Fibroblast of villous mesenchyme (primary cell): ENCODE measurements at regions not wholly inside any gene's neighbourhood (a gene's known extent, or its start where the extent isn't known, plus 50 kb on each side); places are given as distances from the start of the nearest gene placed in this dataset.

Experiments
- DNase-seq: peaks from one replicate; pipeline ENCODE4 v3.0.0-alpha.2; 2010; ENCODE audit warnings: low read depth
- H3K4me3 ChIP-seq: 2 replicates; pipeline ENCODE4 v1.5.1; 2011; ENCODE audit warnings: low read depth, mild to moderate bottlenecking, low read length
- TF ChIP-seq, protein P1 (sequence below): IDR thresholded peaks from 2 replicates; pipeline ENCODE4 v1.5.1; 2012; ENCODE audit warnings: low read depth, mild to moderate bottlenecking, low read length; ENCODE audit not compliant: insufficient read depth

DNA sequence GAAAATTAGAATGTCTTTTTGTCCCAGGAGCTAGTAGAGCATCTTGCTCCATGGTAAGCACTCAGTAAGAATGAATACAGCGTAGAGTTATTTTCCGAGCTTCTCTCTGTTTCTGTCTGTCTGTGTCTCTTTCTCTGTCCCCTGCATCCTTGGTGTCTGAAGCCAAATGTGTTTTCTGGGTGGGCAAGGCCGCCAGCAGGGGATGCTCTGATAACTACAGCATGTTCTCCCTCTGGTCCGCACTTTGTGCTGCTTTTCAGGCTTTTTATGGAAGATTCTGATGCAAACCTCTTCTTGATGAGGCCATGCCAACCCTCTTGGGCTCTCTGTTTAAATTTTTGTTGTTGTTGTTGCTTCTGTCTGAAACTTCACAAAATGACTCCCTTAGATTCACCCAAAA is 142.8 kb upstream of the UBL3 start:
- TF ChIP-seq, protein P1, sequence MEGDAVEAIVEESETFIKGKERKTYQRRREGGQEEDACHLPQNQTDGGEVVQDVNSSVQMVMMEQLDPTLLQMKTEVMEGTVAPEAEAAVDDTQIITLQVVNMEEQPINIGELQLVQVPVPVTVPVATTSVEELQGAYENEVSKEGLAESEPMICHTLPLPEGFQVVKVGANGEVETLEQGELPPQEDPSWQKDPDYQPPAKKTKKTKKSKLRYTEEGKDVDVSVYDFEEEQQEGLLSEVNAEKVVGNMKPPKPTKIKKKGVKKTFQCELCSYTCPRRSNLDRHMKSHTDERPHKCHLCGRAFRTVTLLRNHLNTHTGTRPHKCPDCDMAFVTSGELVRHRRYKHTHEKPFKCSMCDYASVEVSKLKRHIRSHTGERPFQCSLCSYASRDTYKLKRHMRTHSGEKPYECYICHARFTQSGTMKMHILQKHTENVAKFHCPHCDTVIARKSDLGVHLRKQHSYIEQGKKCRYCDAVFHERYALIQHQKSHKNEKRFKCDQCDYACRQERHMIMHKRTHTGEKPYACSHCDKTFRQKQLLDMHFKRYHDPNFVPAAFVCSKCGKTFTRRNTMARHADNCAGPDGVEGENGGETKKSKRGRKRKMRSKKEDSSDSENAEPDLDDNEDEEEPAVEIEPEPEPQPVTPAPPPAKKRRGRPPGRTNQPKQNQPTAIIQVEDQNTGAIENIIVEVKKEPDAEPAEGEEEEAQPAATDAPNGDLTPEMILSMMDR: no peak
- DNase-seq: no peak
- H3K4me3 ChIP-seq: no peak overlapping the region

DNA sequence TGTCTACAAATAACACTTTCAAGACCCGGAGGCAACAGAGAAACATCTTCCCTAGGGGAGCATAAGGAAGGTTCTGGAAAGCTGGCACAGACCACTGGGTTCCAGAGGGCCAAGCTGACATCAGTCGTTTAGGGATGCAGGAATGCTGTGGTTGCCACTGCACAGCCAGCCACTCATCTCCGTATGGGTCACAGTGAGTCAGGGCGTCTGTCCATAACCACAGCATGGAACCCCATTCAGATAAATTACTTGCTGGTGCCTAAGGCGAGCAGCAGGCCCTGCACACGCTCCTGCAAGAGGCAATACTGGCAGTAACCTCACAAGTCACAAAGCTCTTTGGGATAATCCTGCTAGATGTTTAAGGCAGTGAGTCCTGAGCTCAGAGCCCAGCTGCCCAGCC is 140.9 kb upstream of the UBL3 start:
- TF ChIP-seq, protein P1: no peak
- H3K4me3 ChIP-seq: no peak overlapping the region
- DNase-seq: peak; percentile 41

DNA sequence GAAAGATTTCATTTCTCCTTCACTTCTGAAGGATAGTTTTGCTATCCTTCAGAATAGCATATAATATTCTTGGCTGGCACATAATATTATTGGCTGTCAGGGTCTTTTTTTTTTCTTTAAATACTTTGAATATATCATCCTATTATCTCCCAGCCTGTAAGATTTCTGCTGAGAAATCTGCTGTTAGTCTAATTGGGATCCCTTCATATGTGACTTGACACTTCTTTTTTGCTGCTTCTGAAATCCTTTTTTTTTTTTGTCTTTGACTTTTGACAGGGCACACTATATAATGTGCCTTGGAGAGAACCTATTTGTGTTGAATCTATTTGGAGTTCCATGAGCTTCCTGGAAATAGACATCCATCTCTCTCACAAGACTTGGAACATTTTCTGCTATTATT is 136.9 kb upstream of the UBL3 start:
- DNase-seq: no peak
- H3K4me3 ChIP-seq: no peak overlapping the region
- TF ChIP-seq, protein P1: no peak

- no peak for DNase-seq
- H3K4me3 ChIP-seq: no peak overlapping the region
- TF ChIP-seq, protein P1: no peak
These were observed 129.9 kb upstream of the UBL3 start for GRCh38 chr13:29980339-29980738.

DNA sequence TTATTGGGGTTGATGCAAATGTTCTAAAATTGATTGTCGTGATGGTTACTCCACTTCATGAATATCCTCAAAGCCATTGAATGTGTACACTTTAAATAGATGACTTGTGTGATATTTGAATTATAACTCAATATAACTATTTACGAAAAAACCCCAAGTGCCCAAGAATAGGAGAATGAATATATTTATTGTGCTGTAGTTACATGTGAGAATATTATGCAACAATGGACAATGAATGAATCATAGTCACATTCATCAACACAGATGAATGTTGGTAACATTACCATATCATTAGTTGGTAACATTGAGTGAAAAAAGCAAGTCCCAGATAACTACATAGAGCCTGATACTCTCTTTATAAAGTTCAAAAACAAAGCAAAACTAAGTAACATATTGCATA is 127.8 kb upstream of the UBL3 start:
- H3K4me3 ChIP-seq: no peak overlapping the region
- TF ChIP-seq, protein P1: no peak
- no peak for DNase-seq

- TF ChIP-seq, protein P1: no peak
- DNase-seq: peak; percentile 26
- no peak overlapping the region for H3K4me3 ChIP-seq
These were observed 127.2 kb upstream of the UBL3 start for GRCh38 chr13:29977476-29978120.

DNA sequence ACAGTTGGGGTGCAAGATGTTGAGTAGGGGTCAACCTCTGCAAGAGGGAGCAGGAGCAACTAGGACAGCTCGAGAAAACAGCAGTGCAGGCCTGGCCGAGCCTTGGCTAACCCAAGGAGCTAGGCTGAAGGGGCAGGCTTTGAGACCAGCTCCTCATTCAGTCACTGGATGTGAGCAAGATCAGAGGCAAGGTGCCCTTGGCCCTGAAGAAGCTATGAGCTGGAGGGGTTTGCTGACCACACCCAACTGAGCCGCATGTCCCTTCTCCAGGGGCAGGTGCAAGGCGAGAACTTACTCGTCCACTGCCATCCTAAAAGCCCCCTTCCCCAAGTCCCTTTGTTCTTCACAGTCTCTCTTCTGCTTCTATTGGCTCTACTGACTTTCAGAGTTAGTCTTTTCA is 126.1 kb upstream of the UBL3 start:
- TF ChIP-seq, protein P1: no peak
- no peak for DNase-seq
- H3K4me3 ChIP-seq: no peak overlapping the region
